Hypothalamus (tissue), 51 donors: ENCODE measurements at regions not wholly inside any gene's neighbourhood (a gene's known extent, or its start where the extent isn't known, plus 50 kb on each side); places are given as distances from the start of the nearest gene placed in this dataset.

Experiments used
- DNase-seq, 51 donors: peaks; one replicate each; lab custom pipeline; 2025; lab: John Stamatoyannopoulos, UW

DNA sequence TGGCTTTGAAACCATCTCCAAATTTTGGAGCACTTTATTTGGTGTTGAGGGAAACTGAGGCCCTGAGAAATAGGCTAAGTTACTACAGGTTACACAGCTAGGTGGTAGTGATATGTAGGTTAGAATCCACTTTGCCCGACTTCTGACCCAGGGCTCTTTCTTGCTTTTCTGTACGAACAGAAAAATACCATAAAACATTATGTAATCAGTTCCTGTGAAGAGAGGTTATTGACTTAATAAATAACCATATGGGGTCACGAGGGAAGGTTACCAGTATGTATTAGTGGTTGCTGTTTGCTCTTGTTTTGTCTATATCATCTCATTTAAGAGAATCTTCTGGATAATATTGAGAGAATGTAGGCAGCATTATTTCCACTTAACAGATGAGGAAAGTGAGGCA, 172.2 kb upstream of the MAF start:
- DNase-seq: no peak

DNA sequence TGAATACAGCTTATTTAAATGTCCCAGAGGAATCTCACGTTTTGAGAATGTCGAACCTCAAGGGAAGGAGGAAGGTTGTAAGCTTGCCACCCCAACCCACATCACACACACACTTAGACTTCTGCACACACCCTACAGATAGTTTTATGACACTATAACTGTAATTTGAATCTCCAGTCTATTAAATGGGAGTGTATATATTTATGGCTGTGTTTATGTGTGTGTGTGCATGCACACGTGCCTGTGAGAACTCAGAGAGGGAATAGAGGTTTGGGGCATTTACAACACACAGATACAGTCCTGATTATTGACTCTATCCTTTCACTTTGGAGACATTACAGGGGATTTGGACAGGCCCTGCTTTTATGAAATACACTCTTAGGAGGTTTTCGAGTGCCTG, 171.5 kb upstream of the MAF start:
- DNase-seq: no peak

DNA sequence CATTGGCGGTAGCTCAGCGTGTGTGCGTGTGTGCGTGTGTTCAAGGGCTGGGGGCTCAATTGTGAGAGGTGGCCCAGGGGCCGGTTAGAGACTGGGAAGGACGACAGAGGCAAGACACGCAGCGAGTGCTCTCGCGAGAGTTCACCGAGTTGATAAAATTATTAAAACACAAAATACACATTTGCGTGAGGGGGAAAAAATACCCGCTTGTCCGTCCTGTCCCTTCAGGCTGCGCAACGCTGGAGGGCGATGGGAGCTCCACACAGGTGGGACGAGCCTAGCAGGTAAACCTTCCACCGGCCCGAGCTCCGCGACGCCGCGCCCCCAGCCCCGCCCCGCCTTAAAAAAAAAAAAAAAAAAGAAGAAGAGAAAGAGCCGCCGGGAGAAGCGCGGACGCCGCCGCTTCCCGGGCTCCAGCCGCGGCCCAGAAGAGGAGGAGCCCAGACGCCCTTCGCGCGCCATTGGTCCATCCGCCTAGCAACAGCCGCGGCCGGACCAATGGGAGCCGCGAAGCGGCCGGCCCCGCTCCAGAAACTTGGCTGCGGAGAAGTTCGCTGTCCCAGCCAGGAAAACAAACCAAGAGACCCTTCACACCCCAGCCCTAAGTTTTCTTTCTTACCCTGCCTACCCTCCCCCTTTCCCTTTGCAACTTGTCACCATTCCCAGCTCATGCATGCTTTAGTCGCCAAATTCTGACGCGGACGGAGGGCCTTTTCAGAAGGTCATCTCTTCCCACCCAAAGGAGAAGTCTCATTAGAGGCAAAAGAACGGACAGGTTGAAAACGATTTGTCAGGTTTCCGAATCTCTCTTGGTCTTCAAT, 169.9 kb upstream of the MAF start:
- DNase-seq: peak in 48 of 51 donors; percentile 17 to 87 (median 72)

DNA sequence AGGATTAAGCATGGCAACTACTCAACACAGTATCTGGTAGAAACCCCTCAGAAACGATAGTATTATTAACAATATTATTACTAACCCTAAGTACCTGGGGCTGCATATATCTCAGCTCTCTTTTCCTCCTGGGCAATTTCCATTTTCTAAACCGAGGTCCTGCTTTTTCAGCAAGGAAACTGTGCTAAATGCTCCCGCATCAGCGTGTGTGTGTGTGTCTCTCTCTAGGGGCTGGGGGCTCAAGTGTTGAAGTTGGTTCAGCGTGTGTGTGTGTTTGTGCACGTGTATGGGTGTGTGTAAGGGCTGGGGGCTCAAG, 169.3 kb upstream of the MAF start:
- no peak for DNase-seq

DNA sequence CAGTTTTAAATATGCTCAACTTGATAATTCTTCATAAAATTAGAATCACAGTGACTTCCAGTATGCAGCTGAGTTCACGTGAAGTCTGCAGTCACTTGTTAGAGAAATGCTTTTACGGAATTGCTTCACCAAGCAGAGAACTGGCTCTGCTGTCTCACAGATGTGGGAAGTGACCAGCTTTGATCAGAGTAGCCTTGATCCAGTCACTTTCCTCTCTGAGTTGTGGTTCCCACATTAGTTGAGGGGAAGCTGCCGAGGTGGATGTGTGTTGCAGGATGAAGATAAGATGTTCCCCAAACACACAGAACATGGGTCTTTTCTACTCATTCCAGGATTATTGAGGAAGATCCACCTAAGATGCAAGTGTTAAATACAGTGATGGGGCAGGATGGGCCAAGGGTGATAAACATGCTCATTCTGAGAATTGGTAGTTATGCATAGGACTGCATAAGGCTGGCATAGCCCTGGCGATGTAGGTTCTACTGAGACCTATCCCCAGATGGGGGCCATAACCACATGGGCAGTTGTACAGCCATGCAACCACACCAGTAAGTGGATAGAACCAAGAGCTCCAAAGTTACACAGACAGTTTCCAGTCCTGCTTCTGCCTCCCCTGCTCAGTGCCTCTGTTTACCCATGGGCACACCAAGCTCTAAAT, 168.9 kb upstream of the MAF start:
- no peak for DNase-seq

DNA sequence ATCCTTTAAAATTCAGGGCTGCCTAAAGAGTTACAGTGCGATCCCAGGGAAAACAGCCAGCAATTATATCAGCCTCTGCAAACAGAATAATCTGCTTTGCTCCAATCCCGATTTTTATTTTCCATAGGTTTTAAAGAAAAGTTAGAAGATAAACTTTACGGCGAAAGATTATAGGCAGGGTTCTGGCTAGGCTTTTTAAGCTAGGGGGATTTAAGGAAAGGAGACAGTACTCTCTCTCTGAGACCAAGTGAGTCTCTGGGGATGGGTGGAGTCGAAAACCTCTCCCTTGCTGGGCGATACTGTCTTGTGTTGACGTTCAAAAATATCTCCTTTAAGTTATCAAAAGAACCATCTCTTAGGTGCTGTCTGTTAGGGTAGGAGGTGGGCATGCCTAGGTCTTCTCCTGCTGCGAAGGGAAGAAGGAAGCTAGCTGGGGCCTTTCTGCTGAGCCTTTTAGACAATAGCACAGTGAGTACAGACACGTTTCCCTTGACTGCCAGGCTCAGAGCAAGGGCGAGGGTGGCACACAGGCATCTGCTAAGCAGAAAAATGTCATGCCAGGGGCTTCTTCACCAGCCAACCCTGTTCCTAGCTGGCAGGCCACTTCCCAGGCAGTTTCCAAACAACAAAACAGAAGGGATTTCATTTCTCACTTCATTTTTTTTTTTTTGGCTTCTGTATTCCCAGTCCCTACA, 167.9 kb upstream of the MAF start:
- DNase-seq: peak in 24 of 51 donors; percentile 3 to 35 (median 13)

DNA sequence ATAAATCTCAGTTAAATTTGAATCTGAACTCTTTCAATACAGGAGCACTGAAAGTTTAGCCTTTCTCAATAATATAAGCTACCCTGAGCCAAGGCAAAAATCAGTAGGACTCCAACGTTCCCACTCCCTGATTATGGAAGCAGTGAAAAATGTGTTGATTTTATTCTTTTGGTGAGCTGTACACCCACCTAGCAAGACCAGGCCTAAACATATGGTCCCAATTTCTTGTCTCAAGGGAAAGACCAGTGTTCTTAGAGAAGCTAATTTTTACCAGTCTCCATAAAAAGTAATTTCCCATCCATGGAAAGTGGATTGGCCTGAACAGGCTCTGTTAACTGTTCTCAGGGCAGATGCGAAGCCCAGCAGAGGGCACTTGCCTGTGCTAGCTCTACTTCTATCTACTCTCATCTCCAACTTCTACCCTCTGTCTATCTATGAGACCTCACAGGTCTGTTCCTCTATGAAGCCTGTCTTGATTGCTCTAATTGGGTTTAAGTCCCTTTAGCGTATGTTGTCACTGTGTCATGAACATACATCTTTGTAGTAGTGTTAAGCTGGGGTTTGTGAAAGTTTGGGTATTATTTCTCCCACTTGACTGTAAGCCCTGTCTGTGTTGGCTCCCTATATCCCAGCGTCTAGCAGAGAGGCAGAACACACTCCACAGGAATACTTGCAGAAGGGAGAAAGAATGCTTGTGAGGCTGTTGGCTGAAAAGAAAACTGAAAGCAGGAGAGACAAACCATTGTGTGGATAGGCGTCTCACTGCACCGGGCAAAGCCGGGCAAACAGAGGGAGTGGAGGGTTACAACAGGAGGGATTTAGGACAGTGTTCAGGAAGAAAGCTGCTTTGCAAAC, 167.1 kb upstream of the MAF start:
- DNase-seq: peak in 21 of 51 donors; percentile 1 to 36 (median 8)

DNA sequence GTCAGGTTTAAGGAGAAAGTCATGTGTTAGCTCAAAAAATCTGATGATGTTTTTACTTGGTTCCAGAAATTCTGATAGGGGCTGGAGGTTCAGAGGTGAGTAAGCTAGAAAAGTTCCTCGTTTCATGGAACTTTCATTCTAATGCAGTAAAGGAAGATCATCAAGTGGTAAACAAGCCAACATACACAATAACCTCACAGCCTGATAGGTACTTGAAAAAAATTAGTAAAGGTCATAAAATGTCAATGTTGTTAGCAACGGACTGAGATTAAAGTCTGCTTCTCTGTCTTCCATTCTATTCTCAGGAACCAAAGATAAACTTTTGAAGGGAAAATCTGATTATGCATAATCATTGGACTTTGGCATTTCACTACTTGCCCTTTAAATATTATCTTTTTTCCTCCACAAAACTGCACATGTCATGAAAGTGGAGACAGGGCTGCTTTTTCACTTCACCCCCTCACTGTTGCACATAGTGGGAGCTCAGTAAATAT, 165.4 kb upstream of the MAF start:
- DNase-seq: no peak

DNA sequence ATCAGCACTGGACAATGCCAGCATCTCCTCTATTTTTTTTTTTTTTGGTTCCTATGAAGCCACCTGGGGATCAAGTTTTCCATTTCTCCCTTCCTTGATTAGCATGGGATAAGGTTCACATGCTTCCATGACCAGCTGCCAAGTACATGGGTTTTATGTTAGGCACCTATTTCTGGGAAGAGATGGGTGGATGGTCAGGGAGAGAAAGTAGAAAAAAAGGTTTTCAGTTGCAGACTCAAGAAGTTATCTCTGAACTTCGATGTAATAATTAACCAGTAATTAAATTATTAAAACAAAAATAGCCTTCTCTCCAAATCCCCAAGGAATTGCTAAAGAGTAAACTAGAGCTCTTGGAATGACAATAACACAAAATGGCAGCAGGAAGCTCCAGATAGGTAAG, 164.9 kb upstream of the MAF start:
- no peak for DNase-seq

DNA sequence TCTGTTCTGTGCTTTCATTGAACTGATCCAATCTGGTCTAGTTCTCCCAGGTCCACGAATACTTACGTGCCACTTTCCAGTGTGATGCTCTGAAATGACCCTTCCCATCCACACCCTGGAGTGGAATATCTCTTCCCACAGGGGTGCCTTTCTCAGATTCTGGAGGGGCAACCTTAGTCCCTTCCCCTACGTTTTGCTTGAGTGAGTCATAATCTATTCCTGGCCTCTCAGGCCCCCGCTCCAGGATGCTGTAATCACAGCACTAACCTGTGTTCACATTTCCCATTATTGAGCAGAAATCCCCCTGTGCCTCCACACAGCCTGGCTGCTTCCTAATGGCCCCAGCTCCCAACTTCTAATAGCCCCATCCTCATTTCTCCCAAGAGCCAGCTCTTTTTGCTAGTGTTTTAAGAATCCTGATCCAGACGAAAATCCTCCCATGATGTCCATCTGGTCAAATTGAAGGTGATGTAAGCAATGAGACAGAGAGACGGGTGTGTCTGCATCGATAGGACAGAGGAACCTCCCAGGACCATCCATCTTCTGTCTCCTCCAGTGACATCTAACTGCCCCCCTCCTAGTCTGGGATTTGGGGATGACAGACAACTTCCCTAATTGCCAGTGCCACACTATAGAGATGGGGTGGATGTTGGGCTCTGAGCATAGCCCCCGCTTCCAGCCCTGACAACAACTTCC, 164.0 kb upstream of the MAF start:
- DNase-seq: no peak

DNA sequence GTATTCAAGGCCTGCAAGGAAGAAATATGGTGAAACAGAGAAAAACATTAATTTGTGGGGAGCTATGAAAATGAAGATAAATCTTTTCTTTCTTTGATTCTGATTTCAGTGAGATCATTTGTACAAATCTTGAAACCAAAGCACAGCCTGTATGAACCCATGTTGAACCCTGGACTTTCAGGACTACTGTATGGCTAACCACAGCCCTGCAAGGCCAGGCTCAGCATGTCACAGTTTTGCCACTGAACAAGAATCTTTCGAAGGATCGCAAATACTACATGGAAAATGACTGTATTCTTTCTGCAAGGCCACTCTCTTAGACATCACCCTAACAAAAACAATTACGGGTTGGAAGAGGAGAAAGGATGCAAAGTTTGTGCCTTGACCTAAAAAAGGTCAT, 161.7 kb upstream of the MAF start:
- DNase-seq: no peak

DNA sequence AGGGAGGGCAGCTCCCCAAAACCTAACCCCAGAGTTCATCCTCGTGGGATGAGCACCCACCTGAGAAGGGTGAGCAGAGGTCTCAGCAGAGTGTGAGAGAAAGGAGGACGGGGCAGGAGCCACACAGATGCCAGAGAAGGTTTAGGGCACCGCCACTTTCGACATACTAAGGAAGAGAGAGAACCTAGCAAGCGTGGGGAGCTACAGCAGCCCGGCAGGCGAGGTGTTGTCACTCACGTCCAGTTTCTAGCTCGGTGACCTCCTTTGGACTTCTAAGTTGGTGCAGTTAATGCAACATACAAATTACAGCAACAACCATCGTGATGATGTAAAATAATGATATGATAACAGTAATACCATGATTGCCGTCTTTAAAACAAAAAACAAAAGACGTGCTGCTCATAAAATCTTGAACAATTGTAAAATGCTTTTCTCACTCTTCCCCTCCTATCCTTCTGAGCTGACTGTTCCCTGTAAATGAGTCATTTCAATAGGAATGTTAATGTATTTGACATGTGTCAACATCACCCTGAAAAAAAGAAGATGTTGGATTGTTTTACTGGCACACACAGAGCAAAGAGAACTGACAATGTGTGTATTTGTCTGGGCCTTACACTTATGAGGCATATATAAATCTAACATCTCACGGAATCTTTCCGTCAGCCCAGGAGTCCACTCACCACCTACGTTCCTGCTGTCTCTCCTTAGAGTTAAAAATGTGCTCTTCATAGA, 158.2 kb upstream of the MAF start:
- DNase-seq: no peak

DNA sequence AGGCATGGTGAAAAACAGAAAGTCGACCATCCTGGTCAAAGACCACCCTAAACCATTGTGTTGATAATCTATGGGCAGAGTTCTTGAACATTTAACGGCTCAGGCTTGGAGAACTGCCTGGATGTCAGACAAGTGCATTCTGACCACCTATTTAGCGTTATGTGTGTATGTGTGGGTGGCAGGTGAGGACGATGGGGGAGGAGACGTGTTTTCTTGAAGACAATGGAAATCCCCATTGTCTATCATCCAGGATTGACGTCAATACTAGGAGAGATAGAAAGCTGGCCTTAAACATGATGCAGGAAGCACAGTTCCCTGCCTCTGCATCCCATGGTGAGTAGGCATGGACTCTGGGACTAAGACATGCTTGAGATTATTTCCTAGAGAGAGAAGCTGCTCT, 157.4 kb upstream of the MAF start:
- no peak for DNase-seq

DNA sequence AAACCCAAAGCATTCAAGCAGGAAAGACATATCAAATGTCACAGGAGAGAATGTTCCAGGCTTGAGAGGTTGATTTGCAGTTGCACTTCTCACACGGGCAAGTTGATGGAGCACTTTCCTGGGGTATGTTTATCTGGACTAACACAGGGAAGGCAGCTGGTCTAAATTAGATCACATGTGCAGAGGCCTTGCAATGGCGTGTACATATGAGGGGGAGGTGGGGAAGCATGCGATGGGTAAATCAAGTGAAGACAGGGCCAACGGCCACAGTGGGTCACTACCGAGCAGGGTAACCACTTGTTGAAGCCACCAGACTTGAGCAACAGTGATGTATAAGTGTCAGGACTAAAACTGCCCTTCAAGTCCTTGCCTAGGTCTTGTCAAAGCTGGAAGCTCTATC, 156.6 kb upstream of the MAF start:
- DNase-seq: no peak

DNA sequence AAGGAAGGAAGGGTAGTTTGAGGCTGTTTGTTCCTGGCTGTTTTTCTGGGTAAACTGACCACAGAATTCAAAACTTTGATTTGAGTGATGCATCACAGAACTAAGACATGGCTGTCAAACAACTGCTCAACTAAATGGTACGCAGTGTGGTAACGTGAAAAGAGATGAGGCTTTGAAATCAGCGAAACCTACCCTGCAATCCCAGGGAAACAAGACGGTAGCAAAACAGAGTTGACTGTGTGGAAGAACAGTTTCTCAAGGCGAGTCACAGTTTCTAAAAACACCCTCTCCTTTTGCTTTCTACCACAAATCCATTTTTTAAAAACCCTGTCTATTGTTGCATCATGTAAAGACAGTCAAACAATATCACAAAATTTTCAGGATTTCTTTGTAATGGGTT, 156.0 kb upstream of the MAF start:
- DNase-seq: no peak

DNA sequence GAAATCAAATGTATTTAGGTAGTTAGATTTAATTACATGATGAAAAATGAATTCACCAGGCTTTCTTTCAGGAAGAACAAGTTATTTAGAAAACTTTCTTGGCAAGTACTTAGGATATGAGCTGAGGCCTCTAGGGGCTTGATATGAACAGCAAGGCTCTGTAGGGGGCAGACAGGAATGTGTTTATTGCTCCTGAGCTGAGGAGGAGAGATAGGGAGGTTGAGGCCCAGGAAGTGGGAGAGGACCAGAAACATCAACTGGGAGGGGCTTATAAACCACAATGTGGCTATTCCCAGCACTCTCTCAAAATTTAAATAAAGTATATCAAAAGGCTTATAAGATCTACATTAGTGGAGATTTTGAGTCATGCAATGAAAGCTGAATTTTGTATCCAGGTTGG, 154.0 kb upstream of the MAF start:
- no peak for DNase-seq

DNA sequence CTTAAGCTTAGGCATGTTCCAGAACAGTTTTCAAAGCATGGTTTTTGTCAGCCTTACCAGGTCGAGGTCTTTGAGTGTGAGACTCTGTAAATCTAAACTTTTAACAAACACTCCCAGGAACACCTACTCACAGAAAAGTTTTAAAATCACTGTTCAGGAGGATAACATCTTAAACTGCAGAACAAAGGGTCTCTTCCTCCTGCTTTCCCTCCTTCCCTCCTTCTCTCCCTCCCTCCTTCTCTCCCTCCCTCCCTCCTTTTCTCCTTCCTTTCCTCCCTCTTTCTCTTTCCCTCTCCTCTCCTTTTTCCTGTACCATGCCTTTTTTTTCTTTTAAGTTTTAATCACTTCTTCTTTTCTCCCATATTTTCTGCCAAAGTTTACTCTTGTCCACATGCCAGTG, 153.5 kb upstream of the MAF start:
- DNase-seq: no peak

DNA sequence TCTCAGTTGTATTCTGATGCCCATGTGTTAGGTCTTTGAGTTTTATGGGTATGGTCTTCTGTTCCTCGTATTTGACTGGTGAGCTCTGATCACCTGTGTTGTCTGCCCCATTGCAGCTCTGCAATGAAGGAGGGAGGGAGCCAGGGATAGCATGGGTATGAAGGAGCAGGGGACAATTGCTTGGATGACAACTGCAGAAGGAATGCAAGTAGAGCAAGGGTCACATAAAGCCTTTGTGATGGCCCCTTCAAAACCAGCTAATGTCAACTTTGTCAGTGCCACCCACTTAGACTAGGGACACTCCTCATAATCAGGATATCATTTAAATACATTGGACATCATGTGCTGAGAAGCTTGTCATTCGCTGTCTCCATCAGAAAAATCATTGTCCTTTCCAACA, 152.7 kb upstream of the MAF start:
- no peak for DNase-seq

DNA sequence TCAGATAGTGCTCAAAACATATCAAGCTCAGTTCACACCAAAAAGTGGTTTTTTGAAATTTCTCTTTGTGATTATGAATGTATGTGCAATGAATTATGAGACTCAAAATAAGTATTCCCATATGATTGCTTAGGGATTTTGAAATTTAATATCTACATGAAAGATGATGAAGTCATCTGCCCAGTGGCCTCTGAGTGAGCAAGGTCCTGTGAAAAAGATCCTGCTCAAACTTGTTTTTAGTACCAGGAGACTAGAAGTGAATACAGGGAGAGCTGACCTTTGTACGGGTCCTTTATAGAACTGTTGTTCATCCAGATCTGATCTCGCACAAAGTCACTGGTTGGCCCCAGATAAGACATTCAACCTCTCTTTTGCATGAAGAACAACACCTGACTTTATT, 151.9 kb upstream of the MAF start:
- no peak for DNase-seq
